Endothelial cell of umbilical vein (primary cell): ENCODE measurements at regions not wholly inside any gene's neighbourhood (a gene's known extent, or its start where the extent isn't known, plus 50 kb on each side); places are given as distances from the start of the nearest gene placed in this dataset.

Source experiments
- BruUV-seq: library from RNA; stranded (reverse); fragments of 400-500 nt; replicated peaks from 2 replicates; lab custom pipeline; 2021; lab: Mats Ljungman, UMichigan
- CTCF ChIA-PET: fragments of 300-600, 350-600 bp; sonication (Branson Sonifier 250); formaldehyde crosslinking; loops from one replicate; lab custom pipeline; 2021; ENCODE audit warnings: antibody characterized with exemption, inconsistent platforms; lab: Charles Lee
- POLR2A ChIA-PET: fragments of 300-600, 350-600 bp; sonication (Branson Sonifier 250); formaldehyde crosslinking; loops from one replicate; lab custom pipeline; 2021; ENCODE audit warnings: antibody characterized with exemption, inconsistent platforms; lab: Charles Lee
- DNase-seq: peaks from one replicate; pipeline ENCODE4 v3.0.0-alpha.2; 2011; ENCODE audit warnings: low read depth, low spot score
- FAIRE-seq: peaks from 2 replicates; lab custom pipeline; 2011; peaks lifted over from hg19 to GRCh38; lab: Jason Lieb, UNC
- H2AFZ ChIP-seq: 2 replicates; pipeline ENCODE4 v1.6.0; 2012; ENCODE audit warnings: low read depth, low read length, control low read depth, inconsistent platforms
- H3K27ac ChIP-seq: 2 replicates; pipeline ENCODE4 v1.5.1; 2011; ENCODE audit warnings: low read depth, mild to moderate bottlenecking, control low read depth, low read length, moderate library complexity; ENCODE audit not compliant: insufficient read depth
- H3K27me3 ChIP-seq, 2 experiments: 2 replicates each; pipeline versions ENCODE4 v1.6.0 to v1.6.1; 2011; ENCODE audit warnings: low read length in 2 of 2, mixed read lengths in 1 of 2; ENCODE audit not compliant: control insufficient read depth in 2 of 2, insufficient read depth in 2 of 2
- H3K36me3 ChIP-seq, 2 experiments: 2 replicates in 1 of 2; 3 replicates in 1 of 2; pipeline ENCODE4 v1.5.1; 2011; ENCODE audit warnings: low read length in 2 of 2, mild to moderate bottlenecking in 1 of 2, moderate library complexity in 1 of 2; ENCODE audit not compliant: control insufficient read depth in 2 of 2, insufficient read depth in 2 of 2; ENCODE audit errors: extremely low read depth in 1 of 2
- H3K4me1 ChIP-seq: 3 replicates; pipeline ENCODE4 v1.5.1; 2011; ENCODE audit warnings: mild to moderate bottlenecking, low read length; ENCODE audit not compliant: control insufficient read depth, insufficient read depth; ENCODE audit errors: extremely low read depth
- H3K4me2 ChIP-seq: 2 replicates; pipeline ENCODE4 v1.6.1; 2011; ENCODE audit warnings: low read length, control low read depth, mixed read lengths; ENCODE audit not compliant: insufficient read depth
- H3K4me3 ChIP-seq, 3 experiments: fragments of 200-600 bp in 1 of 3; sonication (generic), shearing (Covaris generic) in 1 of 3; replicated peaks in 1 of 3; 2 replicates each; pipeline ENCODE4 v1.5.1; 2011 to 2016; ENCODE audit warnings: control low read depth in 3 of 3, low read length in 3 of 3, mild to moderate bottlenecking in 2 of 3, inconsistent platforms in 1 of 3, low read depth in 1 of 3, moderate library complexity in 1 of 3; ENCODE audit not compliant: insufficient read depth in 1 of 3
- H3K79me2 ChIP-seq: 2 replicates; pipeline ENCODE4 v1.6.0; 2012; ENCODE audit warnings: low read length, inconsistent platforms; ENCODE audit not compliant: control insufficient read depth, insufficient read depth
- H3K9ac ChIP-seq: replicated peaks from 2 replicates; pipeline ENCODE3; 2011; ENCODE audit warnings: low read length, control low read depth; ENCODE audit not compliant: insufficient read depth; ENCODE audit errors: extremely low read depth
- H3K9me1 ChIP-seq: replicated peaks from 3 replicates; pipeline ENCODE4 v1.6.0; 2011; ENCODE audit warnings: mild to moderate bottlenecking, low read length; ENCODE audit not compliant: control insufficient read depth, insufficient read depth; ENCODE audit errors: extremely low read depth
- H3K9me3 ChIP-seq: replicated peaks from 2 replicates; pipeline ENCODE4 v1.5.1; 2012; ENCODE audit warnings: low read length, inconsistent platforms; ENCODE audit not compliant: control insufficient read depth, insufficient read depth
- H4K20me1 ChIP-seq: replicated peaks from 2 replicates; pipeline ENCODE3; 2011; ENCODE audit warnings: mild to moderate bottlenecking, low read length; ENCODE audit not compliant: control insufficient read depth, insufficient read depth; ENCODE audit errors: extremely low read depth
- EZH2 ChIP-seq: IDR thresholded peaks from 2 replicates; pipeline ENCODE4 v1.6.1; 2012; ENCODE audit warnings: borderline replicate concordance, low read depth, mild to moderate bottlenecking, moderate library complexity, low read length, inconsistent platforms; ENCODE audit not compliant: severe bottlenecking
- FOS ChIP-seq: IDR thresholded peaks from 2 replicates; pipeline ENCODE4 v1.6.1; 2011; ENCODE audit warnings: mild to moderate bottlenecking, low read length, moderate library complexity, borderline replicate concordance; ENCODE audit not compliant: insufficient read depth
- GATA2 ChIP-seq: IDR thresholded peaks from 2 replicates; pipeline ENCODE4 v1.7.0; 2011; ENCODE audit warnings: low read depth, mild to moderate bottlenecking, moderate library complexity, mixed read lengths, low read length; ENCODE audit not compliant: insufficient read length, insufficient read depth
- JUN ChIP-seq: IDR thresholded peaks from 2 replicates; pipeline ENCODE4 v1.6.1; 2011; ENCODE audit warnings: borderline replicate concordance, low read depth; ENCODE audit not compliant: insufficient read length, insufficient read depth
- MYC ChIP-seq: IDR thresholded peaks from one replicate; pipeline ENCODE4 v1.6.1; 2011; ENCODE audit warnings: mild to moderate bottlenecking, low read depth, low read length
- POLR2A ChIP-seq: IDR thresholded peaks from 2 replicates; pipeline ENCODE4 v1.6.1; 2012; ENCODE audit warnings: low read depth, mild to moderate bottlenecking, control low read depth, low read length
- POLR2AphosphoS5 ChIP-seq: IDR thresholded peaks from 2 replicates; pipeline ENCODE4 v1.6.1; 2012; ENCODE audit warnings: low read depth, mild to moderate bottlenecking, control low read depth, low read length, moderate library complexity; ENCODE audit not compliant: insufficient read depth
- dilution Hi-C: fragments of 300-500 bp; cut with MboI; formaldehyde crosslinking; loops from one replicate; pipeline ENCODE4 v1.15.0; 2019; ENCODE audit warnings: low sequenced_read_pairs; ENCODE audit not compliant: extremely low pct_ligation_motif_present
- intact Hi-C: fragments of 100-400 bp; cut with micrococcal nuclease; formaldehyde crosslinking; loops from one replicate; pipeline ENCODE4 v1.10.0; 2022
- TF ChIP-seq, protein P1 (sequence below): IDR thresholded peaks from 2 replicates; pipeline ENCODE4 v1.6.1; 2011; ENCODE audit not compliant: insufficient read depth, insufficient read length
- TF ChIP-seq, protein P2 (sequence below), 2 donors: IDR thresholded peaks; 1 replicate in 1 of 2; 2 replicates in 1 of 2; pipeline ENCODE4 v1.5.1; 2011; ENCODE audit warnings: low read length in 2 of 2, mild to moderate bottlenecking in 2 of 2, moderate library complexity in 2 of 2, control low read depth in 1 of 2, inconsistent platforms in 1 of 2, low read depth in 1 of 2; ENCODE audit not compliant: insufficient read depth in 1 of 2; ENCODE audit errors: extremely low read depth in 1 of 2

DNA sequence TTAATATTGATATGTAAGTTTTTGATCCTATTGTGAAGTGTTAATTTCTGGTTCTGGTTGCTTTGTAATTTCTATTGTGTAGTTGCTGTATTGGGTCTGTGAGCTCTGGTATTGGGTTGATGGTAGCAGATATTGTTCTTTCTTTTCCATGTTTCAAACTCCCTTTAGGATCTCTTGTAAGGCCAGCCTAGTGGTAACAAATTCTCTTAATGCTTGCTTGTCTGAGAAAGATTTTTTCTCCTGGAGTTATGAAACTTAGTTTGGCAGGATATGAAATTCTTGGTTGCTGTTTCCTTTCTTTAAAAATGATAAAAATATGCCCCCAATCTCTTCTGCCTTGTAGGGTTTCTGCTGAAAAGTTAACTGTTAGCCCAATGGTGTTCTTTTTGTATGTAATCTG, 268.6 kb upstream of the PLSCR5 start:
- H3K27ac ChIP-seq: no peak overlapping the region
- CTCF ChIA-PET: no interaction called here
- H3K27me3 ChIP-seq: no peaks in the 10 kb centered on the region
- POLR2A ChIA-PET: no interaction called here
- H4K20me1 ChIP-seq: no peaks in the 10 kb centered on the region
- no TSS peak for BruUV-seq
- H3K9me1 ChIP-seq: no peaks in the 10 kb centered on the region
- H3K4me3 ChIP-seq: no peak overlapping the region
- FAIRE-seq (no peak), DNase-seq (no peak)
- TF ChIP-seq POLR2A: no peak
- TF ChIP-seq, protein P1, sequence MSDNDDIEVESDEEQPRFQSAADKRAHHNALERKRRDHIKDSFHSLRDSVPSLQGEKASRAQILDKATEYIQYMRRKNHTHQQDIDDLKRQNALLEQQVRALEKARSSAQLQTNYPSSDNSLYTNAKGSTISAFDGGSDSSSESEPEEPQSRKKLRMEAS: no peak
- TF ChIP-seq, protein P2, sequence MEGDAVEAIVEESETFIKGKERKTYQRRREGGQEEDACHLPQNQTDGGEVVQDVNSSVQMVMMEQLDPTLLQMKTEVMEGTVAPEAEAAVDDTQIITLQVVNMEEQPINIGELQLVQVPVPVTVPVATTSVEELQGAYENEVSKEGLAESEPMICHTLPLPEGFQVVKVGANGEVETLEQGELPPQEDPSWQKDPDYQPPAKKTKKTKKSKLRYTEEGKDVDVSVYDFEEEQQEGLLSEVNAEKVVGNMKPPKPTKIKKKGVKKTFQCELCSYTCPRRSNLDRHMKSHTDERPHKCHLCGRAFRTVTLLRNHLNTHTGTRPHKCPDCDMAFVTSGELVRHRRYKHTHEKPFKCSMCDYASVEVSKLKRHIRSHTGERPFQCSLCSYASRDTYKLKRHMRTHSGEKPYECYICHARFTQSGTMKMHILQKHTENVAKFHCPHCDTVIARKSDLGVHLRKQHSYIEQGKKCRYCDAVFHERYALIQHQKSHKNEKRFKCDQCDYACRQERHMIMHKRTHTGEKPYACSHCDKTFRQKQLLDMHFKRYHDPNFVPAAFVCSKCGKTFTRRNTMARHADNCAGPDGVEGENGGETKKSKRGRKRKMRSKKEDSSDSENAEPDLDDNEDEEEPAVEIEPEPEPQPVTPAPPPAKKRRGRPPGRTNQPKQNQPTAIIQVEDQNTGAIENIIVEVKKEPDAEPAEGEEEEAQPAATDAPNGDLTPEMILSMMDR (IDR thresholded peaks at IDR 0.05; ENCODE audit: extremely low read depth in 1 of 2, insufficient read depth in 1 of 2, low read depth in 1 of 2, low read length in 2 of 2): no peak
- no peak for TF ChIP-seq JUN
- TF ChIP-seq EZH2: no peak
- no peak for TF ChIP-seq MYC
- TF ChIP-seq GATA2: no peak
- no peak for TF ChIP-seq FOS
- TF ChIP-seq POLR2AphosphoS5: no peak
- no peaks in the 10 kb centered on the region for H3K36me3 ChIP-seq
- no peak overlapping the region for H3K4me2 ChIP-seq
- H3K9me3 ChIP-seq: no peaks in the 10 kb centered on the region
- intact Hi-C loops: no loop called here
- no peaks in the 10 kb centered on the region for H3K4me1 ChIP-seq
- H3K79me2 ChIP-seq: no peaks in the 10 kb centered on the region
- no peak overlapping the region for H2AFZ ChIP-seq
- dilution Hi-C loops: no loop called here
- H3K9ac ChIP-seq: no peak overlapping the region
